D721Med (cell line): ENCODE measurements at regions not wholly inside any gene's neighbourhood (a gene's known extent, or its start where the extent isn't known, plus 50 kb on each side); places are given as distances from the start of the nearest gene placed in this dataset.
A peak's percentile ranks its signal among the peaks of the same experiment; 100 is the strongest.
"Not testable (repeated sequence)": the region's sequence is repeated elsewhere in the genome, so short reads cannot be mapped to it uniquely, and the experiment has no call there.

Experiments used
- DNase-seq: peaks from one replicate; pipeline ENCODE4 v3.0.0; 2011; ENCODE audit warnings: low spot score; ENCODE audit not compliant: insufficient read length
- FAIRE-seq: peaks from 2 replicates; lab custom pipeline; 2011; peaks lifted over from hg19 to GRCh38; lab: Jason Lieb, UNC
- CTCF ChIP-seq: IDR thresholded peaks from 2 replicates; pipeline ENCODE4 v1.5.1; 2012; ENCODE audit warnings: mild to moderate bottlenecking, control low read depth; ENCODE audit not compliant: insufficient read depth; ENCODE audit errors: missing control alignments

DNA sequence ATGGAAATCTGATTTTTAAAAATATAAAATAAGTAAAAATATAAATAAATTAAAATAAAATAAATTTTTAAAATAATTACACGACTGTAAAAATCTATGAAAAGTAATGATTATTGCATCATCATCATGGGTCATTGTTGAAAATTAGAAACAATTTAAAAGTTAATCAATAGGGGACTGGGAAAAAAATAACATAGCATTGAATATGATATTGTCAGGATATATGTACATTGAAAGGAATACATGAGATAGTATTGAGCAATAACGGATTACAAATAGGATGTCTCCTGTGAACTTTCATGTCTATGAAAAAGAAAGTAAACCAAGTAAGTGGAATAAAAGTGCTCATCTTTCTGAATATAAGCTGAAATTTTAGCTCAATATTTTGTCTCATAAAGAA, 566.8 kb upstream of the HTR2C start:
- no peak for TF ChIP-seq CTCF
- no peak for FAIRE-seq
- no peak for DNase-seq

DNA sequence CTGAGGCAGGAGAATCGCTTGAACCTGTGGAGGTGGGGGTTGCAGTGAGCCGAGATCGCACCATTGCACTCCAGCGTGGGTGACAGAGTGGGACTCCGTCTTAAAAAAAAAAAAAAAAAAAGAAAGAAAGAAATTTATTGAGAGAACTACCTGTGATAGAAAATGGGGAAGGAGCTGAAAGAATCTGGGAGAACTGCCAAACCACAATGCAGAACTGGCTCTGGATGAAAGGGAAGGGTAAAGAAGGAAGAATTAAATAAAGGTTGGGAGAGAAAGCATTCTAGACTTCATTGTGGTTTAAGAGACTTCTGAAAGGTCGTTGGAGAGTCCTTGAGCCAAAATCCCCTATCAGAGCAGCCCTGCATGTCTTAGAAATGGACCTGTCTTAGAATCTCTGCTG, 567.9 kb upstream of the HTR2C start:
- no peak for FAIRE-seq

DNA sequence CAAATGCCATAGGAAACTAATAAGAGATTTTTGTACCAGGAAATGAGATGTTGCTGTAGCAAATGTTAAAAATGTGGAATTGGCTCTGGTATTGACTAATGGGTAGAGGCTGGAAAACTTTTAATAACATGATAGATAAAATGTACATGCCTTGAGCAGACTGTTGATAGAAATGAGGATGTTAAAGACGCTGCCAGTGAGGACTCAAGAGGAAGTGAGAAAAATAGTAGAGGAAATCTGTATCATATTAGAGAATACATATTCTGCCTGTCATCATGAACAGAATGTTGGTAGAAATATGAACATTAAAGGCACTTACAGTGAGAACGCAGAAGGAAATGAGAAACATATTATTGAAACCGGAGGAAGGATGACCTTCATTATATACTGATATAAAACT, 577.2 kb upstream of the HTR2C start:
- no peak for TF ChIP-seq CTCF
- FAIRE-seq (no peak), DNase-seq (no peak)

More for the DNA sequence above, 567.9 kb upstream of the HTR2C start:
- DNase-seq = no peak
- TF ChIP-seq CTCF = no peak

GRCh38 chrX:113996781-113997180, 587.1 kb upstream of the HTR2C start:
- no peak for TF ChIP-seq CTCF
- DNase-seq (no peak), FAIRE-seq (no peak)

GRCh38 chrX:113991720-113992119, 592.2 kb upstream of the HTR2C start:
- FAIRE-seq = peak; percentile 94
- not testable (repeated sequence) for DNase-seq

DNA sequence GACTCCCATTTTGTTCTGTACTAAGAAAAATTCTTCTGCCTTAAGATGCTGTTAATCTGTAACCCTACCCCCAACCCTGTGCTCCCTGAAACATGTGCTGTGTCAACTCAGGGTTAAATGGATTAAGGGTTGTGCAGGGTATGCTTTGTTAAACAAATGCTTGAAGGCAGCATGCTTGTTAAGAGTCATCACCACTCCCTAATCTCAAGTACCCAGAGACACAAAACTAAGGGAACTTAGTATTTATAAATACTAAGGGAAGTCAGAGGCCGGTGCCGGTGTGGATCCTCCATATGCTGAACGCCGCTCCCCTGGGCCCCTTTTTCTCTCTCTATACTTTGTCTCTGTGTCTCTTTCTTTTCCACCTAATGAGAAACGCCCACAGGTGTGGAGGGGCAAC, 593.2 kb upstream of the HTR2C start:
- FAIRE-seq = not testable (repeated sequence)

DNA sequence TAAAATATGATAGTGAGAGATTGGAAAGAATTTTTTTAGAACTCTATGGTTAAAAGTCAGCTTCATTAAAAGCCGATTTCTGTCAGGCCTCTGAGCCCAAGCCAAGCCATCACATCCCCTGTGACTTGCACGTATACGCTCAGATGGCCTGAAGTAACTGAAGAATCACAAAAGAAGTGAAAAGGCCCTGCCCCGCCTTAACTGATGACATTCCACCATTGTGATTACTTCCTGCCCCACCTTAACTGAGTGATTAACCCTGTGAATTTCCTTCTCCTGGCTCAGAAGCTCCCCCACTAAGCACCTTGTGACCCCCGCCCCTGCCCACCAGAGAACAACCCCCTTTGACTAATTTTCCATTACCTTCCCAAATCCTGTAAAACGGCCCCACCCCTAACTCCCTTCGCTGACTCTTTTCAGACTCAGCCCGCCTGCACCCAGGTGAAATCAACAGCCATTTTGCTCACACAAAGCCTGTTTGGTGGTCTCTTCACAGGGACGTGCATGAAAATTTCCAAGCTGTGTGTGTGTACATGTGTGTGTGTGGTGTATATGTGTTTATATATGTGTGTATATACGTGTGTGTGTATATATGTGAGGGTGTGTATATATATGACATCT, 595.5 kb upstream of the HTR2C start:
- DNase-seq, FAIRE-seq: not testable (repeated sequence)

More for the DNA sequence above, 593.2 kb upstream of the HTR2C start:
- DNase-seq = not testable (repeated sequence)

GRCh38 chrX:113986427-113986826, 597.5 kb upstream of the HTR2C start:
- no peak for TF ChIP-seq CTCF
- FAIRE-seq = no peak
- DNase-seq = no peak

DNA sequence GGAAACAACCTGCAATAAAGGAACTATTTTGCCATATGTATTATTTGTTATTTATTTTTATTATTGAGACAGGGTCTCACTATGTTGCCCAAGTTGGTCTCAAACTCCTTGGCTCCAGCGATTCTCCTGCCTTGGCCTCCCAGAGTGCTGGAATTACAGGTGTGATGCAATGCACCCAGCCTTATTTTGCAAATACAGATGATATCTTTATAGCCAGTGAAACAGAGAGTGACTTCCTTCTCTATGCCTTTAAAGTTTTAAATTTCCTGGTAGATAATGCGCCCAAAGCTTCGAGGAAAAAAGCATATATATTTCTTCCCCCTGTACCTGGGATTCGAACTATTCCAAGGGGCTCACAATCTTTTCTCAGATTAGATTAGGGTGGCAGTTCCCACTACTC, 601.1 kb upstream of the HTR2C start:
- DNase-seq (no peak), FAIRE-seq (no peak)

More for the DNA sequence above, 601.1 kb upstream of the HTR2C start:
- TF ChIP-seq CTCF = no peak
